ENCODE measurements at regions not wholly inside any gene's neighbourhood (a gene's known extent, or its start where the extent isn't known, plus 50 kb on each side); places are given as distances from the start of the nearest gene placed in this dataset.

GRCh38 chr2:12416600-12416999 is 300.1 kb upstream of the TRIB2 start:
- DNase-seq (peak; percentile 54 to 84 (median 80)), ATAC-seq (peak; percentile 52 to 76)
- Histone ChIP-seq H3K9me3 (ENCODE audit: control insufficient read depth, low read length) (no peaks in the 10 kb centered on the region), H3K4me3 (ENCODE audit: low read length) (no peak overlapping the region), H3K27ac (ENCODE audit: low read length) (no peak overlapping the region), H3K27me3 (ENCODE audit: control insufficient read depth, insufficient read depth) (no peaks in the 10 kb centered on the region), H3K4me1 (ENCODE audit: control insufficient read depth, insufficient read depth, low read length) (no peaks in the 10 kb centered on the region)
- 71% methylated on average over 6 of the region's 6 CpGs for WGBS
- intact Hi-C loops (cut with DNase I): no loop called here

DNA sequence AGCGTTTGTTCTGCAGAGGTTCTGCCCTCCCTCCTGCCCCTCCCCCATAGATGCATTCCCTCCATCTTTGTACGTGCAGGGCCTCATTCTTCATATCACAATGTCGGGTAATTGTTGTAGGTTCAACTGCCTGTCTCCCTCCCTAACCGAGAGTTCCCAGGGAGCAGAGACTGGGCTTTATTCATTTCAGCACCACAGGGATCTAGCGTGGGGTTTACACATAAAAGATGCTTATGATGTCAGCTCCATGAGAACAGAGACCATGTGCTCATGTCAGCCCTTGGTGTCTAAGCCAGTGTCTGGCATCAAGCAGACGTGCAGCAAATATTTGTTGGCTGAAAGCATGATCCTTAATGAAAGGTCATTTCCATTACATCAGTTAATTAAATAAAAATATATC is 298.9 kb upstream of the TRIB2 start:
- 74% methylated on average over 6 of the region's 6 CpGs for WGBS
- Histone ChIP-seq H3K9me3 (ENCODE audit: control insufficient read depth, low read length) (no peaks in the 10 kb centered on the region), H3K4me3 (ENCODE audit: low read length) (no peak overlapping the region), H3K27me3 (ENCODE audit: control insufficient read depth, insufficient read depth) (no peaks in the 10 kb centered on the region), H3K27ac (ENCODE audit: low read length) (no peak overlapping the region), H3K4me1 (ENCODE audit: control insufficient read depth, insufficient read depth, low read length) (no peaks in the 10 kb centered on the region)
- DNase-seq: no peak
- intact Hi-C loops (cut with DNase I): no loop called here
- no peak for ATAC-seq

DNA sequence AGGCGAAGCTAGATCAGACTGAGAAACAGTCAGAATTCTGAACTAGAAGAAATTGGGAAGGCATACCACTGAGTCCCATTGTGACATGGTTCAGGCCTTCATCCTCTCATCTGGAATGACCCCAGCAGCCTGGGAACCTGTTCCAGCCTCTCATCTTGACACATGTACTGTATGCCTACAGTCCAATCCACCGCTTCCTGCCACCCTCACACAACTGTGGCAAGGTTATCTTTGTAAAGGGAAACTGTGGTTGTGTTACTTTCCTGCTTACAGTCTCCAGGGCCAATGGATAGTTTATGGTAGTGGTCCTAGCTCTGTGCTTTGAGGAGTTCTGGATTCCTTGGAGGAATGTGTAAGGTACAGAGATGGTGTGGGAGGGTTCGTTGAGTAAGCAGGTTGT is 296.9 kb upstream of the TRIB2 start:
- intact Hi-C loops (cut with DNase I): no loop called here
- DNase-seq (no peak), ATAC-seq (no peak)
- H3K27ac ChIP-seq (ENCODE audit: low read length): no peak overlapping the region
- H3K4me1 ChIP-seq (ENCODE audit: control insufficient read depth, insufficient read depth, low read length): no peaks in the 10 kb centered on the region
- H3K4me3 ChIP-seq (ENCODE audit: low read length): no peak overlapping the region
- WGBS: 93% methylated on average over 3 of the region's 3 CpGs
- no peaks in the 10 kb centered on the region for H3K27me3 ChIP-seq (ENCODE audit: control insufficient read depth, insufficient read depth)
- no peaks in the 10 kb centered on the region for H3K9me3 ChIP-seq (ENCODE audit: control insufficient read depth, low read length)

GRCh38 chr2:12421046-12421445 is 295.7 kb upstream of the TRIB2 start:
- ATAC-seq: no peak
- Histone ChIP-seq H3K9me3 (ENCODE audit: control insufficient read depth, low read length) (no peaks in the 10 kb centered on the region), H3K4me1 (ENCODE audit: control insufficient read depth, insufficient read depth, low read length) (no peaks in the 10 kb centered on the region), H3K27me3 (ENCODE audit: control insufficient read depth, insufficient read depth) (no peaks in the 10 kb centered on the region), H3K27ac (ENCODE audit: low read length) (no peak overlapping the region), H3K4me3 (ENCODE audit: low read length) (no peak overlapping the region)
- intact Hi-C loops (cut with DNase I): no loop called here
- DNase-seq: no peak
- 71% methylated on average over 3 of the region's 3 CpGs for WGBS

- DNase-seq (no peak), ATAC-seq (peak; percentile 43 to 70)
- H3K27me3 ChIP-seq (ENCODE audit: control insufficient read depth, insufficient read depth): no peaks in the 10 kb centered on the region
- intact Hi-C loops (cut with DNase I): no loop called here
- WGBS: 72% methylated on average over 2 of the region's 2 CpGs
- H3K27ac ChIP-seq (ENCODE audit: low read length): no peak overlapping the region
- no peak overlapping the region for H3K4me3 ChIP-seq (ENCODE audit: low read length)
- no peaks in the 10 kb centered on the region for H3K4me1 ChIP-seq (ENCODE audit: control insufficient read depth, insufficient read depth, low read length)
- H3K9me3 ChIP-seq (ENCODE audit: control insufficient read depth, low read length): no peaks in the 10 kb centered on the region
Observed at GRCh38 chr2:12424219-12424618, 292.5 kb upstream of the TRIB2 start.

DNA sequence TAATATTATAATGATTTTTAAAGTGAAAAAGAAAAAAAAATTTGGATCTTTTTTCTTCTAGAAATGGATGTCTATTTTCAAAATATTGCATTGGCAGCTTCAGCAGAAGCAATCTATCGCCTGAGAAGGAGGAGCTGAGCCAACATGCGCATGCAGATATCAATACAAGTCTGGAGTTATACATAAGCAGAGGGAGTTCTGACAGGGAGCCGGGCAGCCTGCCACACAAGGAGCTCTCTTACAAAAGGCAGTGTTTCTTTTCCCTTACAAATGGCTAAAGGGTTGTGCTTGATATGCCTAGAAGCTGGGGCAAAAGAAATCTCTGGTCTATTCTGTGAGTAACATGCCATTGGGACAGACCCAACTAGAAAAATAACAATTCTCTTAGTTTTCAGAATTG is 291.9 kb upstream of the TRIB2 start:
- no peak overlapping the region for H3K4me3 ChIP-seq (ENCODE audit: low read length)
- peak in 1 of 2 donors; percentile 72 for ATAC-seq
- no peak overlapping the region for H3K27ac ChIP-seq (ENCODE audit: low read length)
- H3K27me3 ChIP-seq (ENCODE audit: control insufficient read depth, insufficient read depth): no peaks in the 10 kb centered on the region
- 61% methylated on average over 3 of the region's 3 CpGs for WGBS
- no peaks in the 10 kb centered on the region for H3K4me1 ChIP-seq (ENCODE audit: control insufficient read depth, insufficient read depth, low read length)
- intact Hi-C loops (cut with DNase I): no loop called here
- DNase-seq: peak; percentile 68 to 93 (median 79)
- H3K9me3 ChIP-seq (ENCODE audit: control insufficient read depth, low read length): no peaks in the 10 kb centered on the region

DNA sequence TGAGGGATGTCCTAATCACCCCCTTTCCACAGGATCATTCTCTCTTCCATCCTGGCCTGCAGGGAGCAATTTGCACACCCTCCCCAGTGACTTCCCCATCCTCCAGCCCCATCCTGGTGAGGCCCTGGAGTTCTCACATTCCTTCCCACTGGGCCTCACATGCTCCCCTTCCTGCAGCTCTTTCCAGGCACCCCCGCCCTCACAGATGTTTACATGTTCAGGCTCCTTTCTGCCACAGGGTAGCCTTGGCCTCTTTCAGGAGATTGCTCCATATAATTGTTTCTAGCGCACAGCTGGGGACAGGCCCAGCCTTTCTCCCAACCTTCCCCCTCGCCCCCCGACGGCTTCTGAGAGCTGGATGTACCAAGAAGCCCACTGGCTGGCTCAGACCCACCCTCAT is 288.4 kb upstream of the TRIB2 start:
- intact Hi-C loops (cut with DNase I): no loop called here
- ATAC-seq (no peak), DNase-seq (no peak)
- no peaks in the 10 kb centered on the region for H3K9me3 ChIP-seq (ENCODE audit: control insufficient read depth, low read length)
- no peak overlapping the region for H3K4me3 ChIP-seq (ENCODE audit: low read length)
- H3K4me1 ChIP-seq (ENCODE audit: control insufficient read depth, insufficient read depth, low read length): no peaks in the 10 kb centered on the region
- 85% methylated on average over 5 of the region's 5 CpGs for WGBS
- no peaks in the 10 kb centered on the region for H3K27me3 ChIP-seq (ENCODE audit: control insufficient read depth, insufficient read depth)
- H3K27ac ChIP-seq (ENCODE audit: low read length): no peak overlapping the region

DNA sequence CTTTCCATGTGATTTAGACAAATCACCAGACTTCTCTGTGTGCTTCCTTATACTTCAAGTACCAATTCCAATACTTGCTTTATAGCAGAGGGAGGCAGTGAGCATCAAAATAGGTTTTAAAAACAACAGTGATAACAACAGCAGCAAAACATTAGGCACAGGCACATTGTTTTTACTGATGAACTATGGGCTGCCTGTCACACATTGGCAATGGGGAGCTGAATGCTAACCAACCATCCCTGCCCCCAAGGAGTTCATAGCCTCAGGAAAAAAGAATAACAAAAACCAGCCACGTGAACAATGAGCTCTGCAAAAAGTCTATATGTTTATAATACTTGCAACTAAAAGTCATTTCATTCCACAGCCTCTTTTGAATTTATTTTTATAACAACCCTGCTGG is 287.9 kb upstream of the TRIB2 start:
- Histone ChIP-seq H3K9me3 (ENCODE audit: control insufficient read depth, low read length) (no peaks in the 10 kb centered on the region), H3K4me1 (ENCODE audit: control insufficient read depth, insufficient read depth, low read length) (no peaks in the 10 kb centered on the region), H3K4me3 (ENCODE audit: low read length) (no peak overlapping the region), H3K27me3 (ENCODE audit: control insufficient read depth, insufficient read depth) (no peaks in the 10 kb centered on the region), H3K27ac (ENCODE audit: low read length) (no peak overlapping the region)
- DNase-seq: no peak
- 57% methylated on average over 1 of the region's 1 CpG for WGBS
- ATAC-seq: no peak
- intact Hi-C loops (cut with DNase I): no loop called here

DNA sequence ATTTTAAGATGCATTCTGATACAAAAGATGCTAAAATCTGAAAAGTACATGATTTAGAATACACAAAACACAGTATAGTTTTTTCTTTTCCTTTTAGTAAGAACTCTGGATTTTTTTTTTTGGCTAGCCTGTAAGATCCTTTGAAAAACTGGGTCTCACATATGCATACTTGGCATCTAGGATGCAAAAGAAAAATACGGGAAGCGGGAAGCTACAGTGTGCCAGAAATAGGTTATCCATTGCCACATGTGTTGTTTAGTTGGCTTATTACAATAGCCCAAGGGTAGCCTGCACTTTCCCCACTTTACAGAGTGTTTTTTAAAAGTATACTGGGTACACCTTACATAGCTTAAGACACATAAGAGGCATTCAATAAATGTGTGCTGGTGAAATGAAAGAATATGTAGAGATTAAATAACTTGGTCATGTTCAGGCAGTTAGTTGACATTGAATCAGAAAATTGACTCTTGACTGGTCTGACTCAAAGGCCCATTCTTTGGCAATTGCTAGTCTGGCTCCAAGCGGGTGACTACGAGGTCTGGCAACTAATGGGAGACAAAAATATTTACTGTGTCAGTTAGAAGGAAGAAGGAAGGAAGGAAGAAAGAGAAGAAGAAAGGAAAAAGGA is 286.8 kb upstream of the TRIB2 start:
- intact Hi-C loops (cut with DNase I): loop anchor here in 1 of 4 donors (10.0 kb wide), 1 partner anchor 285 kb away; the partner anchor contains the start of gene TRIB2

GRCh38 chr2:12430407-12431133 is 286.2 kb upstream of the TRIB2 start:
- no peaks in the 10 kb centered on the region for H3K9me3 ChIP-seq (ENCODE audit: control insufficient read depth, low read length)
- no peaks in the 10 kb centered on the region for H3K27me3 ChIP-seq (ENCODE audit: control insufficient read depth, insufficient read depth)
- no peaks in the 10 kb centered on the region for H3K4me1 ChIP-seq (ENCODE audit: control insufficient read depth, insufficient read depth, low read length)
- ATAC-seq (no peak), DNase-seq (no peak)
- no peak overlapping the region for H3K27ac ChIP-seq (ENCODE audit: low read length)
- WGBS: 65% methylated on average over 6 of the region's 6 CpGs
- intact Hi-C loops (cut with DNase I): loop anchor here in 1 of 4 donors (10.0 kb wide), 1 partner anchor 284 kb away; the partner anchor contains the start of gene TRIB2
- H3K4me3 ChIP-seq (ENCODE audit: low read length): no peak overlapping the region

More for the DNA sequence above, 286.8 kb upstream of the TRIB2 start:
- DNase-seq: no peak
- H3K27me3 ChIP-seq (ENCODE audit: control insufficient read depth, insufficient read depth): no peaks in the 10 kb centered on the region
- no peak overlapping the region for H3K4me3 ChIP-seq (ENCODE audit: low read length)
- no peak for ATAC-seq
- no peaks in the 10 kb centered on the region for H3K4me1 ChIP-seq (ENCODE audit: control insufficient read depth, insufficient read depth, low read length)
- WGBS: 78% methylated on average over 4 of the region's 4 CpGs
- H3K9me3 ChIP-seq (ENCODE audit: control insufficient read depth, low read length): no peaks in the 10 kb centered on the region
- H3K27ac ChIP-seq (ENCODE audit: low read length): no peak overlapping the region

- WGBS: 58% methylated on average over 2 of the region's 2 CpGs
- Histone ChIP-seq H3K9me3 (ENCODE audit: control insufficient read depth, low read length) (no peaks in the 10 kb centered on the region), H3K4me1 (ENCODE audit: control insufficient read depth, insufficient read depth, low read length) (no peaks in the 10 kb centered on the region), H3K4me3 (ENCODE audit: low read length) (no peak overlapping the region), H3K27ac (ENCODE audit: low read length) (no peak overlapping the region), H3K27me3 (ENCODE audit: control insufficient read depth, insufficient read depth) (no peaks in the 10 kb centered on the region)
- DNase-seq: no peak
- intact Hi-C loops (cut with DNase I): loop anchor here in 1 of 4 donors (10.0 kb wide), 1 partner anchor 282 kb away; the partner anchor contains the start of gene TRIB2
- ATAC-seq: no peak
Observed at GRCh38 chr2:12432985-12433625, 283.6 kb upstream of the TRIB2 start.
